Spleen (tissue), 7 donors: ENCODE measurements at regions not wholly inside any gene's neighbourhood (a gene's known extent, or its start where the extent isn't known, plus 50 kb on each side); places are given as distances from the start of the nearest gene placed in this dataset.

ENCODE experiments used
- POLR2AphosphoS5 ChIP-seq, 3 donors: sonication (generic); formaldehyde crosslinking; IDR thresholded peaks; one replicate each; pipeline ENCODE4 v1.5.1; 2017; ENCODE audit warnings: antibody characterized with exemption in 3 of 3
- TF ChIP-seq, protein P1 (sequence below), 11 experiments: fragments of 200-600 bp in 7 of 11; fragments of 450-650 bp in 4 of 11; sonication (generic) in 4 of 11; IDR thresholded peaks in 8 of 11; conservative IDR thresholded peaks in 3 of 11; 1 replicate in 7 of 11; 2 replicates in 4 of 11; pipeline versions ENCODE4 v1.4.0 to v1.8.0; 2016 to 2021; ENCODE audit warnings: antibody characterized with exemption in 11 of 11, inconsistent platforms in 4 of 11, mild to moderate bottlenecking in 1 of 11
- donor health status: DM: no; HTN: no; CAD: no; lungs with moderate emphysema.
- donor health status: DM: no; HTN: no; CAD: no.
- donor health status: DM: no; HTN: no; CAD: no.

- TF ChIP-seq, protein P1, sequence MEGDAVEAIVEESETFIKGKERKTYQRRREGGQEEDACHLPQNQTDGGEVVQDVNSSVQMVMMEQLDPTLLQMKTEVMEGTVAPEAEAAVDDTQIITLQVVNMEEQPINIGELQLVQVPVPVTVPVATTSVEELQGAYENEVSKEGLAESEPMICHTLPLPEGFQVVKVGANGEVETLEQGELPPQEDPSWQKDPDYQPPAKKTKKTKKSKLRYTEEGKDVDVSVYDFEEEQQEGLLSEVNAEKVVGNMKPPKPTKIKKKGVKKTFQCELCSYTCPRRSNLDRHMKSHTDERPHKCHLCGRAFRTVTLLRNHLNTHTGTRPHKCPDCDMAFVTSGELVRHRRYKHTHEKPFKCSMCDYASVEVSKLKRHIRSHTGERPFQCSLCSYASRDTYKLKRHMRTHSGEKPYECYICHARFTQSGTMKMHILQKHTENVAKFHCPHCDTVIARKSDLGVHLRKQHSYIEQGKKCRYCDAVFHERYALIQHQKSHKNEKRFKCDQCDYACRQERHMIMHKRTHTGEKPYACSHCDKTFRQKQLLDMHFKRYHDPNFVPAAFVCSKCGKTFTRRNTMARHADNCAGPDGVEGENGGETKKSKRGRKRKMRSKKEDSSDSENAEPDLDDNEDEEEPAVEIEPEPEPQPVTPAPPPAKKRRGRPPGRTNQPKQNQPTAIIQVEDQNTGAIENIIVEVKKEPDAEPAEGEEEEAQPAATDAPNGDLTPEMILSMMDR (IDR thresholded peaks at IDR 0.05 in 8 of 11, conservative IDR thresholded peaks at IDR 0.05 in 3 of 11): no peak
- no peak for TF ChIP-seq POLR2AphosphoS5 (IDR thresholded peaks at IDR 0.05)
Observed at GRCh38 chr11:106548406-106548805, 469.9 kb downstream of the GUCY1A2 start.
